ENCODE measurements at regions not wholly inside any gene's neighbourhood (a gene's known extent, or its start where the extent isn't known, plus 50 kb on each side); places are given as distances from the start of the nearest gene placed in this dataset.
A peak's percentile ranks its signal among the peaks of the same experiment; 100 is the strongest.

DNA sequence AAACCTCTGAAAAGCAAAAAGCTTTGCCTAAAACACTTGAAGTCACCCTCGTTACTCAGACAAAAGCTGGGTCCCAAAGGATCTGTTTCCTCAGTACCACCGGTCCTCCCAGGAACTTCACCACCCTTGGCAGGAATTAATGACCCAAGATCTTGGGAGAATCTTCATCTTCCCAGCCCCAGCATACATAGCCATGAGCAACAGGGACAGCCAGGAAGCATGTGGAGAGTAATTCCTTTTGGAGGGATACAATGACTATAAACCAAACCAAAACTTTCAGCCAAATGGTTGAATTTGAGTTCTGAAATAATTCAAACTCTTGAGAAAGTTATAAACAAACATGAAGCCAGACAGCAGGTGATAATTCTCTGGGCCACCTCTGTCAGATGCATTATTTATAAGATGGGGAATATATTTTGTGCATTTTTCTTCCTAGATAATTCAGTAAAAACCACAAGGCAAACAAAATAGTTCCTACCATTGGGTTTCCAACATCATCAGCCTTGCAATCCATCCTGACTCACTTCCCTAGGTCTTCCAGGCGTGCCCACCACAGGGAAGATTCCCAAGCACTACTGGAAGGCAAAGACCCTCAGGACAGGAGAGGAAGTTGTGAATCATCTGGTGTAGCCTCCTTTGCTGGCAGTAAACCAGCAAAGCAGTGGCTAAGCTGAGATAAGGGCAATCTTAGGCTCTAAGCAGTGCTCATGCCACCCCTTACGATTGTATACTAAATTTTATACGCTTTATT lies 71.7 kb upstream of the DRD2 start:
- no peak for ATAC-seq (replicated peaks in 1 of 2)
- H3K27me3 Mint-ChIP-seq (ENCODE audit: low read depth) = peaks cover 50% of the 10 kb centered on the region
- H3K27ac Mint-ChIP-seq = no peak overlapping the region
- H3K4me1 Mint-ChIP-seq (ENCODE audit: low read depth) = no peaks in the 10 kb centered on the region
- no peak overlapping the region for H3K4me3 Mint-ChIP-seq
- no peaks in the 10 kb centered on the region for H3K36me3 Mint-ChIP-seq (ENCODE audit: insufficient read depth in 2 of 2)
- DNase-seq = no peak
- H3K9me3 Mint-ChIP-seq = no peaks in the 10 kb centered on the region

DNA sequence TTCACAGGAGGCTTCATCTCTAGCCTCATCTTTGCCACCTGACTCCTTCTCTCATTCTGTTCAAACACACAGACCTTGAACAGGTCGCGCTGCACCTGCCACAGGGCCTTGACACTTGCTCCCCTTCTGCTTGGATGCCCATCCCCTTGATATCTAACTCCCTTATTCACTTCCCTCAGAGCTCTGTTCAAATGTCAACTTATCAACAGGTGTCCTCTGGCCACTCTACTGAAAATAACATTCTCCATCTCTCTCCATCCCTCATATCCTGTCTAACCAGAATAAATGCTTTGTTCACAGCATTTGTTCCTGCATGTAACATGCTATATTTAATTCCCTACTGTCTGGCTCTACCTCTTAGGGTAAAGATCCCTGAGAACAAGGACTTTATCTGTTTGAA lies 67.2 kb upstream of the DRD2 start:
- Mint-ChIP-seq H3K27ac (no peak overlapping the region), H3K36me3 (ENCODE audit: insufficient read depth in 2 of 2) (no peaks in the 10 kb centered on the region), H3K27me3 (ENCODE audit: low read depth) (peaks cover 34% of the 10 kb centered on the region), H3K4me1 (ENCODE audit: low read depth) (no peaks in the 10 kb centered on the region), H3K4me3 (no peak overlapping the region), H3K9me3 (no peaks in the 10 kb centered on the region)
- DNase-seq (no peak), ATAC-seq (replicated peaks in 1 of 2) (no peak)

DNA sequence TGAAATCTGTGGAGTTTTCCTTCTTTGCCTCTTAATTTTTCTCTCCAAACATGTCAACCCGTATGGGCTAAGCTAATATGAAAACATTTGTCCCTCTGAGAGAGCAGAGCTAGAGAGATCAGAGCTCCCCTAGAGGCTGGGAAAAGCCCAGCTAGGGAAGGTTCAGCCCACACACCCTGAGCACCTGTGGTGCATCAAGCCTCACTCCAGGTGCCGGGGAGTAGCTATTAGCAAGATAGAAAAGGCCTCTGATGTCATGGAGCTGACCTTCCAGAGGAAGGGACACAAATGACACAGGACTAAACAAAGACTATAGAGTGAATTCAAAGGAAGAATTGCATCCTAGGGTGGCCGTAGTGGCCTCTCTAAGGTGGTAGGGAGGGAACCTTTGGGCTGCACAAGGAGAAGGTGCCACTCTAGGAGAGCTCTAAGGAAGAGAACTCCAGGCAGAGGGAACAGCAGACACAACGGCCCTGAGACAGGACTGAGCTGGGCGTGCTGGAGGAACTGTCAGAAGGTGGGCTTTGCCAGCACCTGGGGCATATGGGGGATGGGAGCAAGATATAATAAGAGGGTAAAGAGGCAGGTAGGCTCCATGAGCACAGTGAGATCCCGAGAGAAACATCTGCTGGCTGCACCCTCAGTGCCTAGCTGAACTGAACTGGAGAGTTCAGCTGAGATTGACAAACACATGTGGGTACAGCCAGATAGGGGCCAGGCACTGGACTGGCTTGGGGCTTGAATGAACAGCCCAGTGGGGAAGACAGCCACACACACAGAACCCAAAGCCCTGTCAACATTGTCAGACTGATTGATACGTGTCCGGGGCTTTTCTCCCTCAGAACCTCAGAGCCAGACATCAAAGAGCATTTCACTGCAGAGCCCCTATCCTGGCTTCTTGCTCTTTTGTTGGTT lies 65.5 kb upstream of the DRD2 start:
- Mint-ChIP-seq H3K27me3 (ENCODE audit: low read depth) (peaks cover 35% of the 10 kb centered on the region), H3K36me3 (ENCODE audit: insufficient read depth in 2 of 2) (no peaks in the 10 kb centered on the region), H3K27ac (no peak overlapping the region), H3K4me1 (ENCODE audit: low read depth) (no peaks in the 10 kb centered on the region), H3K9me3 (no peaks in the 10 kb centered on the region), H3K4me3 (no peak overlapping the region)
- no peak for DNase-seq
- no peak for ATAC-seq (replicated peaks in 1 of 2)

DNA sequence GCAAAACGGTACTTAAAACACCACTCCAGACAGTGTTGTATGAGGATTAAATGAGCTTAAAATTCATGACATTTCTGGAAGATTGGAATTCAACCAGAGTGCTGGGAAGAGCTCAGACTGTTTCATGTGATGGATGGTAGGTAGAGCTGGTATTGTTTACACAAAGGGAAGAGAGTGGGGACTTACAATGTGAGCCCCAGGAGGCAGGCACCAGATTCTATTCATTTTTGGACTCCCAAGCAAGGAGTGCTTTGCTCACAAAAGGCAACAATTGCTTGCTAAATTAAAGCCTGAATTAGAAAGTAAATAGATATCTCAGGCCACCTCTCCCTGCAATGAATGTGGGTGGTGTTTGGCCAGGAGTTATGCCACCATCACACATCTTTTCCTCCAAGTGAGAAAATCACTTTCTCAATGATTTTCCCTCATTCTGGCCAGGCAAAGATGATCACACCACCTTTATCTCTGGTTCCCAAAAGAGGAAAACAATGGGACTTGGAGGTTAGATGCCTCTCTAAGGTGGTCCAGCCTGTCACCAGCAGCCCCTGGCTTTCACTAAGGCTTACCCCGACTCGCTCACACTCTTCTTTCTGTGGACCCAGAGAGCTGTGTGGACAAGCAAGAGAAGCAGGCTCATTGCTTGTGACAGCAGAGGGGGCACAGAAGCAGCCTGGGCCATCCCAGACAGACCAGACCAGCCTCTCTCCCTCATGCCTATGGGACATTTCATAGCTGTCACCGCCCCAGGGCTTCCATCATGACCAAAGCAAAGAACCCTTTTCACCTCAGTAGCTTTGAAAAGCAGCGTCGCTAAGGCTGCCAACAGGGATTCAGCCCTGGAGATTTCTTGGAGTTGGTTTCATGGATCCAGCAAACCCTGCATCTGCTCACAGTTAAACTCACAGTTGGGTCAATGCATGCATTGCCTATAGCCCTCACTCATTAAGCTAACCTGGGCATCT lies 63.5 kb upstream of the DRD2 start:
- no peaks in the 10 kb centered on the region for H3K36me3 Mint-ChIP-seq (ENCODE audit: insufficient read depth in 2 of 2)
- H3K4me1 Mint-ChIP-seq (ENCODE audit: low read depth) = no peaks in the 10 kb centered on the region
- peaks cover 53% of the 10 kb centered on the region for H3K27me3 Mint-ChIP-seq (ENCODE audit: low read depth)
- no peak overlapping the region for H3K27ac Mint-ChIP-seq
- no peak overlapping the region for H3K4me3 Mint-ChIP-seq
- DNase-seq (no peak), ATAC-seq (replicated peaks in 1 of 2) (no peak)
- H3K9me3 Mint-ChIP-seq = no peaks in the 10 kb centered on the region

DNA sequence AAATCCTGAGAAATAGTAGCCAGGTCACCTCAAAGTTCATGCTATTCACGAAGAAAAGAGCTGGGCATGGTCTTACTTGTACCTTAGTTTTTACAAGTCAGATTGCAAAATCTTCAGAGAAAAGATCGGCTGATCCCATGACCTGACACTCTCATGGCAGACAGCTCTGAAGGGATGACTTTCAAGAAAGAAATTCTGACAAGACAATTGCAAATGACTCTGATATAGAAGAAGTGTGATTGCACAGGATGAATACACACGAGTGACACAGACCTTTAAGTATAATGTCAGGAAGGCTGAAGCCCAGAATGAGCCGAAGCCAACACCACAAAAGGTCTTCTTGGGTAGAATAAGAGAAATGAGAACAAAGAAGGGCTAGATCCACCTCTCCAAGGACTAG lies 59.4 kb upstream of the DRD2 start:
- ATAC-seq (replicated peaks in 1 of 2) (no peak), DNase-seq (no peak)
- Mint-ChIP-seq H3K27ac (no peak overlapping the region), H3K9me3 (no peaks in the 10 kb centered on the region), H3K27me3 (ENCODE audit: low read depth) (peaks cover 48% of the 10 kb centered on the region), H3K4me3 (no peak overlapping the region), H3K4me1 (ENCODE audit: low read depth) (no peaks in the 10 kb centered on the region), H3K36me3 (ENCODE audit: insufficient read depth in 2 of 2) (no peaks in the 10 kb centered on the region)

DNA sequence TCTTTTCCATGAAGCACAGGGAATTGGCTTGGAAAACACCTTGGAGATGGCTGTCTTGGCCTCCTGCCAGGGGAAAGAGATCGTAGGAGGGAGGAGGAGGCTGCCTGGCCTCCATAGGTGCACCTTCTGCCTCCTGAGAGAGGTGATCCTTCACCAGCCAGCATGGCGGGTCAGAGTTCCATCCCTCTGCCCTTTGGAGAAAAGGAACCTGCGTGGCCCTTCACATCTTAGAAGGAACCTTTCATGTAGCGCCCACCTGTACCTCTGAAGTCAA lies 58.2 kb upstream of the DRD2 start:
- no peak for ATAC-seq (replicated peaks in 1 of 2)
- no peaks in the 10 kb centered on the region for H3K4me1 Mint-ChIP-seq (ENCODE audit: low read depth)
- peaks cover 51% of the 10 kb centered on the region for H3K27me3 Mint-ChIP-seq (ENCODE audit: low read depth)
- no peak overlapping the region for H3K27ac Mint-ChIP-seq
- no peaks in the 10 kb centered on the region for H3K36me3 Mint-ChIP-seq (ENCODE audit: insufficient read depth in 2 of 2)
- no peaks in the 10 kb centered on the region for H3K9me3 Mint-ChIP-seq
- no peak overlapping the region for H3K4me3 Mint-ChIP-seq
- DNase-seq = no peak

DNA sequence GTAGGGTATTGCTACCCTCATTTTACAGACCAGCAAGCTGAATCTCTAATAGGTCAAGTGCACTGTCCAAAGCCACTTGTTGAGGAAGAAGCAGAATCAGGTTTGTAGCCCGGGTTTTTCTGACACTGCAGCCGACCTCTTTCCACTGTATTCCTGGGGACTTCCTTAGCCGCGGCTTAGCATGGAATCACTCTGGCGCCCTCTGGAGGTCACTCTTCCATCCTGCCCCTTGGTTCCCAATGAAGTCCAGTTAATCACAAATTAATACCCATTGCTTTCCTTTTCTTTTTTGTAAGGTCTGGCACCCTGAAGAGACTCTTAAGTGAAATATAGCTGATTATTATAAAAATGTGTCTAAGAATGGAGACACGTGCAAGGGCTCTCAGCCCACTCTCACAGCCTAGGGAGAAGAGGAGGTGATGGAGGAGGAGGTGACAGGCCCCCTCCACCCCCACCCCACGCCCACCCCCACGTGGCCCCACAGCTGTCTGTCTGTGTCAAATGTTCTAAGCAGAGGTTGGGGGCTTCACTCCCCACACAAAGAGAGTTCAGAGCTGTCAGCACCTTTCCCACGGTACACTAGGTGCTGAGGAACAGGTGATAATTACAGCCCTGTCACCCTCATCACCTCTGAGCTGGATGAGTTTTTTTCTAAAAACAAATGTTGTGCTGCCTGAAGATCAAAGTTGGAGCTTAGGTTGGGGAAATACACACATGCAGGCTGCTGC lies 57.7 kb upstream of the DRD2 start:
- Mint-ChIP-seq H3K4me1 (ENCODE audit: low read depth) (no peaks in the 10 kb centered on the region), H3K9me3 (no peaks in the 10 kb centered on the region), H3K4me3 (no peak overlapping the region), H3K27ac (no peak overlapping the region), H3K36me3 (ENCODE audit: insufficient read depth in 2 of 2) (no peaks in the 10 kb centered on the region), H3K27me3 (ENCODE audit: low read depth) (peaks cover 46% of the 10 kb centered on the region)
- ATAC-seq (replicated peaks in 1 of 2) (no peak), DNase-seq (peak; percentile 55 to 57)

DNA sequence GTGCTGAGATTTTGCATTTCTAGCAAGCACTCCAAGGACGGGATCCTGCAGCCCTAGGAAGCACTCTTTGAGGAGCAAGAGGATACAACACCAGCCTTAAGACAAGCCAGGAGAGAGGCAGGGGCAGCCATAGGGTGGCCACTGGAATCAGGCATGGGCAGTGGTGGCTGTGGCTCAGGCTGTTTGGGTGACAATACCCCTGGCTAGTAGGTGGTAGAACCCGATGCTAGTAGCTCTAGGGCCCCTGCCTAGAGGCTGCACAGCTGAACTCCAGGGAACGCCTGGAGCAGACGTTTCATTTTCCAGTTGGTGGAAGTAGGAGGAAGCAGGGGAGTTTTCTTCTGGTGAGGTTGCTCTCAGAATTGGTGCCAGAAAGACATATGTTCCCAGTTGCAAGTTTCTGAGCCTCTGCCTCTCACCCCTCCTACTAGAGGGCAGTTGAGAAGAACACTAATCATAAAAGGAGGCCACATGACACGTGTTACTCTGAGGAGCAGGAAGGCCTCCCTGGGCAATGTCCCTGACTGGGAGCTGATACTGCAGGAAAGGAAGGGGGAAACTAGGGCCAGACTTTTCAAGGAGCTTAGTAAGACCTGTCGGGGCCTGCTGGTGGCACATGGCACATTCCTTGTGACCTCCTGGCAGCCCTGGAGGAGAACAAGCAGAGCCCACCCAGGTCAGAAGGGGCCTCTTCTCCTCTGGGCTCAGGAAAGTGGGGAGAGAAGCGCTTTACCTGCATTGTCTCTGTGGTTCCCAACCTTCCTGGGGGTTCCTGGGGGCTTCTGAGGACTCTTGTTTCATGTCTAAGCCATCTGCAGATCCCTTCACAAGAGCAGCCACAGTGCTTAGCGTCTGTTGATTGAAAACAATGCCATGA lies 56.6 kb upstream of the DRD2 start:
- Mint-ChIP-seq H3K27me3 (ENCODE audit: low read depth) (peaks cover 45% of the 10 kb centered on the region), H3K27ac (no peak overlapping the region), H3K9me3 (no peaks in the 10 kb centered on the region), H3K36me3 (ENCODE audit: insufficient read depth in 2 of 2) (no peaks in the 10 kb centered on the region), H3K4me3 (no peak overlapping the region), H3K4me1 (ENCODE audit: low read depth) (no peaks in the 10 kb centered on the region)
- no peak for ATAC-seq (replicated peaks in 1 of 2)
- DNase-seq = no peak

DNA sequence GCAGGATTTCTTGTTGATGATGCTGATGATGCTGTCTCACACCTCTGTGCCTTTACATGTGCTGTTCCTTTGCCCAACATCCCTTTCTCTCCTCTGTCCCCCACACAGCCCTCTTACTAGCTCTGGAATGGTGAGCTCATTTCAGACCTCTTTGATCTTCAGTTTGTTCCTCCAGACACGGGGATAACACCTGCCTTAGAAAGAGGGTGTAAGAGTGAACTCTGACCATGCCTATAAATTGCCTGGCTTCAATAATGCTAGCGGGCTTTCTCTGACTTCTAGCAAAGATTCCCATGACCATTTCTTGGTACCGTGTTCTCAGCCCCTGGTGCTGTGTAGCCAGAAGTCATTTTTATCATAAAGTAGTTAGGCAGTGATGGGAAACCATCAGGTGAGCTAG lies 55.9 kb upstream of the DRD2 start:
- Mint-ChIP-seq H3K36me3 (ENCODE audit: insufficient read depth in 2 of 2) (no peaks in the 10 kb centered on the region), H3K27ac (no peak overlapping the region), H3K9me3 (no peaks in the 10 kb centered on the region), H3K4me3 (no peak overlapping the region), H3K27me3 (ENCODE audit: low read depth) (peaks cover 45% of the 10 kb centered on the region), H3K4me1 (ENCODE audit: low read depth) (no peaks in the 10 kb centered on the region)
- no peak for DNase-seq
- ATAC-seq (replicated peaks in 1 of 2) = no peak

DNA sequence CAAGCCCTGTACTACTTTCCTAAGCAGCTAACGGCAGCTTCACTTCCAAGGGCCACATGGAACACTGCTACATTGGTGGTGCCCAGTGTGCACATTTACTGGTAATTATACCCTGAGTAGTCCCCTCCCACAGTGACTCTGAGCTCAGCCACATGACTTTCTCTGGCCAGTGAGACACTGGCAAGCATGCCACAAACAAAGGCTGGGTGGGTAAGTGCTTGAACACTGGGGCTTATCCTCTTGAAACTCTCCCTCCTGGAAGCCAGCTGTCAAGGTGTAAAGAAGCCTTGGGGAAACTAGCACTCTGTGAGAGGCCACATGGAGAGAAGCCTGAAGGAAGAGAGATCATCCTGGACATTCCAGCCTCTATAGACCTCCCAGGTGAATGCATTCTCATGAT lies 54.4 kb upstream of the DRD2 start:
- ATAC-seq (replicated peaks in 1 of 2) (no peak), DNase-seq (no peak)
- Mint-ChIP-seq H3K27me3 (ENCODE audit: low read depth) (peaks cover 31% of the 10 kb centered on the region), H3K27ac (no peak overlapping the region), H3K4me1 (ENCODE audit: low read depth) (no peaks in the 10 kb centered on the region), H3K9me3 (no peaks in the 10 kb centered on the region), H3K4me3 (no peak overlapping the region), H3K36me3 (ENCODE audit: insufficient read depth in 2 of 2) (no peaks in the 10 kb centered on the region)

DNA sequence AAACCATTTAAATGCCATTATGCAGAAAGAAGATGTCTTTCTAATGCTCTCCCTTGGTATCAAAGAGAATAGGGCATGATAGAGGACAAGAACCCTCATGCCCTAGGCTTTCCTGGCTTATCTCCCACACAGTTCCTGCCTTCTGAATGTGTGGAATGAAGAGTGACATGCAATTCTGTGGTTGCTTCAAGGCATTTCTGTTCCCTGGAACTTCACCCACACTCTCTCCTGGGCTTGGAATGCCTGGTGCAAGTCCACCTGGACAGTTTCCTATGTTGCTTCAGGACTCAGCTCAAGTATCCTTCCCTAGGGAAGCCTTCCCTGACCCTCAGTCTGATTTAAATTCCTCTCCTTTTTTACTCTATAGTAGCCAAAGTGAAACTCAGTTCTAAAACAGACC lies 53.8 kb upstream of the DRD2 start:
- no peak for DNase-seq
- no peak for ATAC-seq (replicated peaks in 1 of 2)
- no peak overlapping the region for H3K27ac Mint-ChIP-seq
- H3K4me1 Mint-ChIP-seq (ENCODE audit: low read depth) = no peaks in the 10 kb centered on the region
- H3K9me3 Mint-ChIP-seq = no peaks in the 10 kb centered on the region
- peaks cover 25% of the 10 kb centered on the region for H3K27me3 Mint-ChIP-seq (ENCODE audit: low read depth)
- H3K36me3 Mint-ChIP-seq (ENCODE audit: insufficient read depth in 2 of 2) = no peaks in the 10 kb centered on the region
- no peak overlapping the region for H3K4me3 Mint-ChIP-seq

DNA sequence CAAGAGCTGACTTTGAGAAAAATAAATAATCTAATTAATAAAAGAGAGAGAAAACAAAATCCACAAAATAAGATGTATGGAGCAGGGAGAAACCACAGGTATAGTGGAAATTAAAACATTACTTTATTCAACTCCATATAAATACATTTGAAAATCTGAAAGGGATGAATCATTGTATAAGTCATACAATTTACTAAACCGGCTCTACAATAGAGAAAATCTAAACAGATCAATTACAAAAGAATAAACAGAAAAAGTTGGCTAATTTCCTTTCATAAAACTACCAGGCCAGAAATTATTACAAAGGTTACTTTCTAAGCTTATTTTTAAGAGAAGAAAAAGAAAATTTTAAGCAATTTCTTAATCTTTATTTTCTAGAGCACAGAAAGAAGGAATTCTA lies 51.3 kb upstream of the DRD2 start:
- H3K36me3 Mint-ChIP-seq (ENCODE audit: insufficient read depth in 2 of 2) = no peaks in the 10 kb centered on the region
- ATAC-seq (replicated peaks in 1 of 2) (no peak), DNase-seq (no peak)
- no peak overlapping the region for H3K27ac Mint-ChIP-seq
- no peaks in the 10 kb centered on the region for H3K9me3 Mint-ChIP-seq
- no peak overlapping the region for H3K4me3 Mint-ChIP-seq
- no peaks in the 10 kb centered on the region for H3K4me1 Mint-ChIP-seq (ENCODE audit: low read depth)
- peaks cover 22% of the 10 kb centered on the region for H3K27me3 Mint-ChIP-seq (ENCODE audit: low read depth)

Measured in activated T-cell treated with anti-CD3 and anti-CD28 coated beads, Interleukin-2, amount 50 U/mL, for 72 hours (primary cell).